ENCODE measurements at regions not wholly inside any gene's neighbourhood (a gene's known extent, or its start where the extent isn't known, plus 50 kb on each side); places are given as distances from the start of the nearest gene placed in this dataset.

DNA sequence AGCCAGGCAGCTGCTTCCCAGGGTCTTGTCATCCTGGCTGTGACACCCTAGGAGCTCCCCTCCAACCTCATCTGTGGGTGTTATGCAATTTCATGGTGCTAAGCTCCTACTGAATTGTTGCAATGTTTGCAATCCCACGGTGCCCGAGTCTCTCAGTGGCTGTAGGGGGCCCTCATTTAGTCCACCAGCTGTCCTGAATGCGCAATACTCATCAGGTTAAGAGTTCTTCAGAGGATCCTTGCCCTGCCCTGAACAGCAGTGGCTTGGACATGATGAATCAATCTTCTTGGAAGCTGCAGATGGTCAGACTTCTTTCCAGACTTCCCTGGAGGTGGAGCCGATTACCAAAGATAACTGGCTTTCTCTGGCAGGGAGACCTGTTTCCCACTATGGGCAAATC lies 584.1 kb downstream of the CCDC171 start:
- DNase-seq (ENCODE audit: low spot score): no peak
- POLR2A ChIA-PET: interaction anchor here (0.6 kb wide), 2 partner anchors 22 to 199 kb away, joined by 3 to 4 read pairs; no protein-coding TSS in a partner anchor
- intact Hi-C loops (cut with micrococcal nuclease; ENCODE audit: unreplicated experiment): no loop called here
- H3K4me2 ChIP-seq (ENCODE audit: low read length): no peak overlapping the region
- no peaks in the 10 kb centered on the region for H3K9me2 ChIP-seq (ENCODE audit: insufficient read depth, low read length)
- H3K4me1 ChIP-seq (ENCODE audit: insufficient read depth, low read length, poor library complexity, severe bottlenecking): no peaks in the 10 kb centered on the region
- H3K36me3 ChIP-seq (ENCODE audit: insufficient read depth, low read length): no peaks in the 10 kb centered on the region
- no peaks in the 10 kb centered on the region for H3K79me2 ChIP-seq (ENCODE audit: insufficient read depth, low read depth, low read length)
- H3K27ac ChIP-seq (ENCODE audit: low read depth, low read length, poor library complexity, severe bottlenecking): no peak overlapping the region
- no peaks in the 10 kb centered on the region for H3K9me3 ChIP-seq (ENCODE audit: low read length)
- H4K20me1 ChIP-seq (ENCODE audit: insufficient read depth, low read length): no peaks in the 10 kb centered on the region
- no peak overlapping the region for H3K4me3 ChIP-seq (ENCODE audit: low read depth, low read length, poor library complexity, severe bottlenecking)
- no peak for TF ChIP-seq CTCF (conservative IDR thresholded peaks at IDR 0.05; ENCODE audit: low read length)
- no peak for TF ChIP-seq EZH2phosphoT487 (IDR thresholded peaks at IDR 0.05; ENCODE audit: borderline replicate concordance, low read depth, low read length)
- no peak overlapping the region for H2AFZ ChIP-seq (ENCODE audit: low read length)
- CTCF ChIA-PET (ENCODE audit: unreplicated experiment): no interaction called here
- no TSS peak for BruUV-seq (replicated peaks)

DNA sequence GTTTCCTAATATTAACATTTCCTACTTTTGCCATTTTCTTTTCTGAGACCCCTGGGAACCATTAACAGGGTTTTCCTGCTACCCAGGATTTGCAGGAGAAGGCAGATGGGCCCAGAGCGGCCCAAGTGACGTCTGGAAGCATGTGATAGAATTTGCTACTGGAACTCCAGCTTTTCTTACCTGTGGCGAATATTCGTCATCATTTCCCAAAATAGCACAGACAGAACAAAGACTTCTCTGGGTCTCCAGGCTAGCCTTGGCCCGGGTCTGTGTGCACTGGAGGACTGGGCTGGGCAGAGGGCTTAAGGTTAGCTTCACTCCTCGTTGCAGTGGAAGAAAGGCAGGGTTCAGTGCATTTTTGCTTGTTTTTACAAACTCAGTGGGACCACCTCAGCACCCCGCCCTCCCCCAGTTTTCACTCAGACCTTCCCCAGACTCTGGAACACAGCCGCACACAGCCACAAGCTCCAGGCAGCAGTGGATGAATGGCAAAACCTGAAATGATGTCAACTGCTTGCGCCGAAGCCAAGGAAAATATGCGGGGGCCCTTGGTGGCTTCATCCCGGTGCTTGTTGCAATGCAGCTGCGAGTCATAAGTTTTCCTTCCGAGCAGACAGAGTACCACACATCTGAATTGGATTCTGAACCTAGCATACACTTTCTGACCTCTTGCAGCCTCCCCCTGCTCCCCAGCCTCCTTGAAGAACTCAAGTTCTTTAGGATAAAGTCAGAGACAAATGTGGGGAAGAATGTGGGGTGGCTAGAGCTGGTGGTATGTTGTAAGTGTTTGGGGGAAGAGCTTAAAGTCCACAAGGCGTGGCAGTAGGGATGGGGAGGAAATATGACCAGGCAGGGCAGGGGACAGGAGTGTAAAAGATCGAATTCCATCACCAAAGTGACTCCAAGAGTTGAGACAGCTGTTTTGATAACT lies 586.0 kb downstream of the CCDC171 start:
- Histone ChIP-seq H3K9me2 (ENCODE audit: insufficient read depth, low read length) (no peaks in the 10 kb centered on the region), H3K36me3 (ENCODE audit: insufficient read depth, low read length) (no peaks in the 10 kb centered on the region), H3K4me1 (ENCODE audit: insufficient read depth, low read length, poor library complexity, severe bottlenecking) (no peaks in the 10 kb centered on the region), H3K27ac (ENCODE audit: low read depth, low read length, poor library complexity, severe bottlenecking) (no peak overlapping the region), H3K4me2 (ENCODE audit: low read length) (no peak overlapping the region), H4K20me1 (ENCODE audit: insufficient read depth, low read length) (no peaks in the 10 kb centered on the region), H3K4me3 (ENCODE audit: low read depth, low read length, poor library complexity, severe bottlenecking) (no peak overlapping the region), H2AFZ (ENCODE audit: low read length) (no peak overlapping the region), H3K79me2 (ENCODE audit: insufficient read depth, low read depth, low read length) (no peaks in the 10 kb centered on the region), H3K9me3 (ENCODE audit: low read length) (no peaks in the 10 kb centered on the region)
- ChIA-PET POLR2A (interaction anchor here (0.6 kb wide), 1 partner anchor 79 kb away, joined by 3 read pairs; no protein-coding TSS in a partner anchor), CTCF (ENCODE audit: unreplicated experiment) (no interaction called here)
- intact Hi-C loops (cut with micrococcal nuclease; ENCODE audit: unreplicated experiment): no loop called here
- TF ChIP-seq CTCF (conservative IDR thresholded peaks at IDR 0.05; ENCODE audit: low read length) (no peak), EZH2phosphoT487 (IDR thresholded peaks at IDR 0.05; ENCODE audit: borderline replicate concordance, low read depth, low read length) (no peak)
- no TSS peak for BruUV-seq (replicated peaks)
- no peak for DNase-seq (ENCODE audit: low spot score)

GRCh38 chr9:16139774-16140173 lies 586.9 kb downstream of the CCDC171 start:
- no peak for DNase-seq (ENCODE audit: low spot score)
- no peaks in the 10 kb centered on the region for H3K36me3 ChIP-seq (ENCODE audit: insufficient read depth, low read length)
- no peak overlapping the region for H3K4me2 ChIP-seq (ENCODE audit: low read length)
- CTCF ChIA-PET (ENCODE audit: unreplicated experiment): no interaction called here
- H4K20me1 ChIP-seq (ENCODE audit: insufficient read depth, low read length): no peaks in the 10 kb centered on the region
- no peak overlapping the region for H3K4me3 ChIP-seq (ENCODE audit: low read depth, low read length, poor library complexity, severe bottlenecking)
- H3K9me2 ChIP-seq (ENCODE audit: insufficient read depth, low read length): no peaks in the 10 kb centered on the region
- no peaks in the 10 kb centered on the region for H3K79me2 ChIP-seq (ENCODE audit: insufficient read depth, low read depth, low read length)
- TF ChIP-seq EZH2phosphoT487 (IDR thresholded peaks at IDR 0.05; ENCODE audit: borderline replicate concordance, low read depth, low read length) (no peak), CTCF (conservative IDR thresholded peaks at IDR 0.05; ENCODE audit: low read length) (no peak)
- H3K4me1 ChIP-seq (ENCODE audit: insufficient read depth, low read length, poor library complexity, severe bottlenecking): no peaks in the 10 kb centered on the region
- intact Hi-C loops (cut with micrococcal nuclease; ENCODE audit: unreplicated experiment): no loop called here
- BruUV-seq (replicated peaks): no TSS peak
- H3K27ac ChIP-seq (ENCODE audit: low read depth, low read length, poor library complexity, severe bottlenecking): no peak overlapping the region
- POLR2A ChIA-PET: no interaction called here
- H3K9me3 ChIP-seq (ENCODE audit: low read length): no peaks in the 10 kb centered on the region
- H2AFZ ChIP-seq (ENCODE audit: low read length): no peak overlapping the region
